ENCODE measurements at regions not wholly inside any gene's neighbourhood (a gene's known extent, or its start where the extent isn't known, plus 50 kb on each side); places are given as distances from the start of the nearest gene placed in this dataset.
A peak's percentile ranks its signal among the peaks of the same experiment; 100 is the strongest.

DNA sequence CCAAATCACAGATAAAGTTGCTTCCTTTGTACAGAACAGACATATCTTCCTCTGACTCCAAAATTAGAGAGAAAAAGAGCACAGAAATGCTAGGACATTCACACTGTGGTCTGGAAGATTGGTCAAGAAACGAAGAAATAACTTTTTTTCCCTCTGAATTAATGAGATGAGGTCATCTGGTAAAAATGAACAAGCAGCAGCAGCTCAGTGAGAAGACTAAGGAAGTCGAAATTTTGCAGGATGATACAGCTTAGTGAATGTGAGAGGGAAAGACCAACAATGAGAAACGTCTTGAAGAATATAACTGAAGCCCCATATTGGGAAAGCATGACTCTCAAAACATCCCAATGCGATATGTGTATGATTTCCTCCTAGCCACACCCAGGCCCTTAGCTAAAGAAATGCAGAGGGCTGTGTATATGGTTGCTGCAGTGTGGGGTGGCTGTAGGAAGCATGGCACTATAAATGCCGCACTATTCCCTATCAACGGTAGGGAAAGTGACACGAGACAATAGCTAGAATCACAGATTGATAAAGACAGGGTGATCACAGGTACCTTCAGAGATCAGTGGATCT is 208.6 kb downstream of the VEGFC start:
- no peak for DNase-seq

DNA sequence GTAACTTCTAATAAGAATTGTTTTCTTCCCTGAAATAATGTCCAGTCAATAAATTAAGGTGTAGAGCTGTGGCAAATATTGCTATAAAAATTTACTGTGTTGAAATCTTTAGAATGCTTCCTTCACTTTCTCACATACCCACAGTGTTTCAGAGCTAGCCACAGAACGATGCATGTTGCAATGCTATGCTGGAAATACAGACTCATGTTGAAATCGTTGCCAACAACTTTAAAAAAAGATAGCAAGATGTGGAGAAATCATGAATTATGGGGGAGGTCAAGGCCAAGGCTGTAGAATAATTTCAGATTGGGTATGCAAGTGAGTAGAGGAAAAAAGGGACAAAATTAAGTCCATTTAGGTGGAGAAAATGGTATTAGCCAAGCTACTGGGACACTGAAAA is 204.8 kb downstream of the VEGFC start:
- DNase-seq = no peak

DNA sequence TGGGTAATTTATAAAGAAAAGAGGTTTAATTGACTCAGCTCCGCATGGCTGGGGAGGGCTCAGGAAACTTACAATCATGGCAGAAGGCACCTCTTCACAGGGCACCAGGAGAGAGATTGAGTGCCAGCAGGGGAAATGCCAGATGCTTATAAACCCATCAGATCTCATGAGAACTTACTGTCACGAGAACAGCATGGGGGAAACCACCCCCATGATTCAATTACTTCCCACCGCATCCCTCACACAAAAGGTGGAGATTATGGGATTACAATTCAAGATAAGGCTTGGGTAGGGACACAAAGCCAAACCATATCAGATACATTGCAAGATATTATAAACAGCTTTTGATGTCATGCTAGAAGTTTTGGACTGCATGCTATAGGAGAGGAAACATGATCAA is 204.3 kb downstream of the VEGFC start:
- no peak for DNase-seq

DNA sequence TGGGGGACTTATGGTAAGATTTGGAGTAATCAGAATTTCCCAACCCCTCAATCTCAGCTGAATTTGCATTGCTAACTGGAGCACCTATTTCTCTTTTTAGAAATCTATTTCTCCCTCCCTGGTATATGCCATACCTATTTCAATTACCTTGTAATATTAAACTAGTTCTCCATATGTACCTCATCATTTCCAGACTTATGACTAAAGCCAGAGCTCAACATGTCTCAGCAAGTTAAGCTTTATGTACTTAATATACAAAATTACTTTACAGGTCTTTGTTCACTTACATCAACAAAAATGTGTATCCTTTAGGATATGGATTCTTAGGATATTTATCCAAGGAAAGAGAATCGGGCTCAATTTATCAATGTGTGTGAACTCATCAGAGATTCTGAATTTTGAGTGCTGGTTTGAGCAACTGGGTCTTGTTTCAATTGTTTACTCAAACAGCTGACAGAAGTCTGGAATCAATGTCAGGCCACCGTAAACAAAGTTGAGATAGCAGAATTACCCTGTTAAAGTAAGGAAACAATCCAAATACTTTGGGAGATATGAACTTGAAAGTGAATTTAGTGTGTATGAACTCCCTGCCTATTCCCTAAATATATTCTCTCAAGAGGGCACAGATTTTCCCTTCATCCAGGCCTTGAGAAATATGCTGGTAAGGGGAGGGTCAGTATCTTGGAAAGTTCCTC is 199.6 kb downstream of the VEGFC start:
- DNase-seq = no peak

DNA sequence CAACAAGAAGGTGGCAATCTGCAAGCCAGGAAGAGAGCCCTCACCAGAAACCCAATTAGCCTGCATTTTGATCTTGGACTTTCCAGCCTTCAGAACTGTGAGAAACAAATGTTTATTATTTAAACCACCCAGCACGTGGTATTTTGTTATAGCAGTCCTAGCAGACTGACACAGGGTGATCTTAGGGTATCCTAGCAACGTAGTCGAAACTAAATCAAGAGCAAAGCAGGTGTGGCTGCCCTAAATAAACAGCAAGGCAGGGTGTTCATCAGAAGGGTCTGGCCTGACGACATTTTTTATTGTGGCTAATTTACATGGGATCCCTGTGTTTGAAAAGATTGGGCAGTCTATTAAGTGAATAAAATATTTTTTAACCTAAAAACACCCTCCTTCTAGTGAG is 198.8 kb downstream of the VEGFC start:
- DNase-seq = no peak

DNA sequence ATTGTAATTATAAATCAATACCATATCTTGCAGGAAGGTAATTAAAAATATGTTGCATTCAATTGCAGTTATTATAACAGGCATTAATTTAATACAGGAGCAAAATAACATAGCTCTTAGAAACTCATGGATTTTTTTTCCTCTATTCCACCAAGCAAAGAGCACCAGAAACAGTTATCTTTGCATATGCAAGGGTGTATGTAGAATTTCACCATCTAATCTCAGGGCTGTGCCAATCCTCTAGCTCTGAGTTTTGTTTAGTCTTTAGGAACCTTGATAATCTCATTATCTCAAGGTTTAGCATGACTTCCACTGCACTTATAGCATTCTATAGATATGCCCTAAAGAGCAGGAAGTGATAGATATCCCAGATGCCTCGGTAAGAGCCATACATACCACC is 197.5 kb downstream of the VEGFC start:
- no peak for DNase-seq

DNA sequence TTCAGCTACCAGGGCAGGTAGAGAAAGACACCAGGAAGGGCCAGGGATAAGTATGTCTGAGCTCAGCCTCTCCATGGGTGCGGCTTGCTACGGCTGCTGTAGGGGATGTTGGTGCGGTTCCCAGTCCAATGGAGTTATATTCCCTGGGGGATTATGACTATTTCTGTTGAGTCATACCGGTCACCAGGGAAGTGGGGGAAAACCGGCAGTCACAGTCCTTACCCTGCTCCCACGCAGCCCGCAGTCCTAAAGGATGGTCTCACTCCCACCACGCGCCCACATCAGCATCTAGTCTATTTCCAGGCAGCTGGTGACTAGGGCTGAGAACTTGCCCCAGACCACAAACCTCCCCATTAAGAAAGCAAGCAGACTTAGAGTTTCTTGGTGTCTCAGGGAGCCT is 191.6 kb downstream of the VEGFC start:
- DNase-seq = no peak

DNA sequence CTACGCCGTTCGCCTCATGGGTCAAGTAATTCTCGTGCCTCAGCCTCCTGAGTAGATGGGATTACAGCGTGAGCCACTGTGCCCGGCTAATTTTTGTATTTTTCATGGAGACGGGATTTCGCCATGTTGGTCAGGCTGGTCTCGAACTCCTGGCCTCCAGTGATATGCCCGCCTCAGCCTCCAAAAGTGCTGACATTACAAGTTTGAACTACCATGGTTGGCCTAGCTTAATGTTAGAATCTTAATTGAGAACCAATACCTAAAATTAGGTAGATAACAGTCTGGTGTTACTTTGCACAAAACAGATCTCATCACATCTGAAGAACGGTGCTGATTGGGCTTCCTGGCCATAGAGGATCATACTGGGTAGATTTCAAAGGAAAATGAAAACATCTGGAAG is 184.9 kb downstream of the VEGFC start:
- no peak for DNase-seq

DNA sequence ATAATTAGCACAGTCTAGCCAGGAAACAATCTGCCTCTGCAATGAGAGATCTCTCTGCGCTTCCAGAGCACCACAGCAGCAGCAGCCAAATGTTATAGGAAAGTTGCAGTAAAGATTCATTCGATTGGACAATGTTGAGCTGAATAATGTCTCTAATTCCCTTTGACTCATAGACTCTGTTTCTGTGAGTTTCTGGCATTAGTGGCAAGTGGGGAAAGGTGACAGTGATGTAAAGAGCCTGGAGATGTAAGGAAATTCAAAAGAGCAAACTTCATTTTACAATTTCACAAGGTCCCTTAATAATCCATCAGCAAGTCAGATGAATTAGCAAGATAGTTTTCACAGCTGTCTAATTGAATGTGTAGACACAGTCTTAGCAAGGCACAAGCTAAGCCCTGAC is 184.4 kb downstream of the VEGFC start:
- no peak for DNase-seq

DNA sequence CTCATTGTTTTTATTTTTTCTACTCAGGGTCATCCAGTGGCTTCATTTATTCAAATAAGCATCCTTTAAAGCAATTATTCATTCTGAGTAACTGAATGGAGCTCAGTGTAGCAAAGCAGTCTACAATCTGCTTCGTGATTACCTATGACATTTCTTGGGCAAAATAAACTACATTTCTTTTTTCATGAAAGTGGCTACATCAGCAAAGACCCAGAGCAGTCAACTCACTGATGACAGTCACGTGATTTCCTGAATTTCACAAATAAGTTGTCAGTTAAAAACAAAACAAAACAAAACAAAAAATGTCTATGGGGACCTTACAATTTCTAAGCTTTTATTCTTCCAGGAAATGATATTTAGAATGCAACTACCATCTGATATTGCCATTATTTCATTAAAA is 182.1 kb downstream of the VEGFC start:
- no peak for DNase-seq

DNA sequence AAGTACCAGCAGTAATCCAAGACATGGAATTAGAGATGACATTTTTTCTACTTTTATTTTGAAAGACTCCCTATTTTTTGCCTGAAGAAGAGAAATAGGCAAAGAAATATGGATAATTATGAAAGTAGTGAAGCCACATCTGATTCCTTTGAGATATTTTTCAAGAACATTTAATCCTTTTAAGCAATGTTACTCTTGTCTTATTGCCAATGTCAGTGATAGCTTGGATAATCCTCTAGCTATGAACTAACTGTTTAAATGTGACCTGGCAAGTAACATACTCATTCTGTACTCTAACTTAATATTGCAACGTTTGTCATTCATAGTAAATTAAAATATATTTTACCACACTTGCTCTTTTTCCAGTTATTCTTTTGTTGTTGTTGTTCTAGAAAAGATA is 181.3 kb downstream of the VEGFC start:
- no peak for DNase-seq

DNA sequence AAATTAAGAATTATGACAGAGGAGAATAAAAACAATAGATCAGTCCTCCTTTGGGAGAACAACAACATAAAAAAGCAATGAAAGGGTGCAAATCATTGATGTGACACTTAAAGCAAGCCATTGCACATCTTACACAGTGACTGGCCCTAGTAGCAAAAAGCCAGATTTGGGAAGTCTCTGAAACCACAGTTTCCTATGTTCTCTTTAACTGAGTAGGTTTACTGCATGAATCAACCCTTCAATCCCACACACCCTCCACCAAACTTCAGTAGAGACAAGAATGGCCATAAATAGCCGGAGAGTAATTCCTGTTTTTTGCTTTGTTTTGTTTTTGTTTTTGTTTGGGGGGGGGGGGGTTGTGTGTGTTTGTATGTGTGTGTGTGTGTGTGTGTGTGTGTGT is 180.8 kb downstream of the VEGFC start:
- no peak for DNase-seq

DNA sequence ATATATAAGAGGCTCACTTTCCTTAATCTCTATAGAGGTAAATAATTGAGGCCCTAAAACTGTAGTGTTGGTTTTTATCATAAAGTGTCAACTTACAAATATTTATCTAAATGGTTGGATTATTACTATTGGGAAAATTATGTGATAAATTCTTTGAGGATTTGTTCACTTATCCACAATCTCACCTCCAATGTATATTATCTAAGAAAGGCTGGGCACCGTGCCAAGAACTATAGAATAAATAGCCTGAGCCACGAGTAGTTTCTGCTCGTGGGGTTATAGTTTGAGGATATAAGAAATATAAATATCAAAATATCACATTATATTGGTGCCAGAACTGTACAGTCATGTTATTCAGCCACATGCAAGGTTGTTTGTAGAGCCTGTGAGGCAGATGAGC is 177.9 kb downstream of the VEGFC start:
- DNase-seq = no peak

DNA sequence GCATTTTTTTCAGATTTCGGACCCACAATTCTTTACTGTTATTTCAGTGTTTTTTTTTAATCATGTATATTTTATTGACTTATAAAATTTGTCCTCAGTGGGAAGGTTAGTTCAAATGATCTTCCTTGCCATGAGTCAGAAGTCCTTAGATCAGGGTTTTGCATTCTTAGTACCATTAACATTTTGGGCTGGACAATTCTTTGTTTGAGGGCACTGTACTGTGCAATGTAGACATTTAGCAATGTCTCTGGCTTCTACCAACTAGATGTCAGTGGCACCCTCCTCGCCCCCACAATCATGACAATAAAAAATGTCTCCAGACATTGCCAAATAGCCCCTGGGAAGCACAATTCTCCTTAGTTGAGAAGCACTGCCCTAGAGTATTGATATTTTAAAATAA is 176.6 kb downstream of the VEGFC start:
- DNase-seq = no peak

DNA sequence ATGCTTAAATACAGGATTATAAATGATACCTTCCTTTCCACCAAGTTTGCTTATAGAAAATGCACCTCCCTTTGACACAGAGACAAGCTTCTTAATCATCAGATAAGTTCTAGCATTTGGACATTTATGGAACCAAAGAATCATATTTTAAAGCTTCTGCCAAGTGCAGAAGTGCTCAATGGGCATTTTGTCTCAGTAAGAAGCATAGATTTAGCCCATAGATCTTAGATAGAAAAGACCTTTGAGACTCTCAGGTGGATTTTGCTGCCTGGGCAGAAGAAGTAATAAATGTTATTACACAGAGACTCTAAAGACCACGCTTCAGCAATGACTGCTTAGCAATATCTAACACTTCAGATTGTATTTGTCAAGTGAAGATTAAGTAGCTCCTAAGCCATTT is 174.6 kb downstream of the VEGFC start:
- DNase-seq = no peak

DNA sequence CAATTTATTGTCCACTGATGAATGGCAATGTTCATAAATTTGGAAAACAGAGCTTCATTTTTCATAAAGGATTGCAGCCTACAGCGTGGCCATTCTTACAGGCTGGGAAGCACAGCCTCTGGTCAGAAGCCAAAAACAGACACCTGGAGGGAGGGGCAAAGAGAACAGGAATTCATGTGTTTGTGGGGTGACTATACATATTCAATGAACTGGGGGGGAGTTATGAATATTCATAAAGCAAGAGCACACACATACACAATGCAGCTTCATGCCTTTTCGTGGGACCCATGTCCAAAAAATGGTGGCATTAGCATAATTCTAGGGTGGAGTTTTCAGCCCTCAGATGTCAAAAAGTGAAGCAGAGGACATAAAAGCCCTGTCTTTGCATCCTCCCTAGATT is 173.3 kb downstream of the VEGFC start:
- DNase-seq = no peak

DNA sequence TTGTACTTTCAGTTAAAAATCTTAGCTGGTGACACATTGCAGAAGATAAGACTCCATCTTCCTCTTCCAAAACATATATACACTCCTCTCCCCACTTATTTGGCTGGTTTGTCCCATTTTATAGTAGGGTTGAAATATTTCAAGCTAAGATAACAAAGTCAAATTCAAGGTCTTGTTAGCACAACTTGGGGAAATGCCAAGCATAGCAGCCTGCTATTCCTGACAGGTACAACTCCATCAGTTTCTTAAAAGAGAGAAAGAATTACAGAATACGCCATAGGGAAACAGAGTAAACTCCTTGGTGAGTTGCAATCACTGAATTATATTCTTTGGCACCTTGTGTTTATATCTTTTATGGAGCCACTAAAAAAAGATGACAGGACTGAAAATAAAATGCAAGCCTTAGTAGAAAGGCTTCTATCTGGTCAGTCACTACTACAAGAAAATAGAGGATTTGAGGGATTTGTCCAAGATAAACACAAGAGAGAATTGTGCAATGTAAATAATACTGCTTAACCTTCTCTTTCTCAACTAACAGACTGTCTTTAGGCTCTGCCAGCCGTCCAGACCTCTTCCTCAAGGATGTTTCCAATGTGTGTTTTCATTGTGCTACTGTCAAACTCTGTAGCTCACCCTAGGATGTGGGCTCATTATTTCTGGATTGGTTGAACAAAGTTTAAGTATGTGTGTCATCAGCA is 170.3 kb downstream of the VEGFC start:
- DNase-seq = no peak

DNA sequence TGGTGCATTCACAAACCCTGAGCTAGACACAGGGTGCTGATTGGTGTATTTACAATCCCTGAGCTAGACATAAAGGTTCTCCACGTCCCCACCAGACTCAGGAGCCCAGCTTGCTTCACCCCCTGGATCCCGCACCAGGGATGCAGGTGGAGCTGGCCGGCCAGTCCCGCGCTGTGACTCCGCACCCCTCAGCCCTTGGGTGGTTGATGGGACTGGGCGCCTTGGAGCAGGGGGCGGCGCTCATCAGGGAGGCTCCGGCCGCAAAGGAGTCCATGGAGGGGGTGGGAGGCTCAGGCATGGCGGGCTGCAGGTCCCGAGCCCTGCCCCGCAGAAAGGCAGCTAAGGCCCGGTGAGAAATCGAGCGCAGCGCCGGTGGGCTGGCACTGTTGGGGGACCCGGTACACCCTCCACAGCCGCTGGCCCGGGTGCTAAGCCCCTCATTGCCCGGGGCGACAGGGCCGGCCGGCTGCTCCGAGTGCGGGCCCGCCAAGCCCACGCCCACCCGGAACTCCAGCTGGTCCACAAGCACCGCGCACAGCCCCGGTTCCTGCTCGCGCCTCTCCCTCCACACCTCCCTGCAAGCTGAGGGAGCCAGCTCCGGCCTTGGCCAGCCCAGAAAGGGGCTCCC is 167.6 kb downstream of the VEGFC start:
- DNase-seq = peak; percentile 1

DNA sequence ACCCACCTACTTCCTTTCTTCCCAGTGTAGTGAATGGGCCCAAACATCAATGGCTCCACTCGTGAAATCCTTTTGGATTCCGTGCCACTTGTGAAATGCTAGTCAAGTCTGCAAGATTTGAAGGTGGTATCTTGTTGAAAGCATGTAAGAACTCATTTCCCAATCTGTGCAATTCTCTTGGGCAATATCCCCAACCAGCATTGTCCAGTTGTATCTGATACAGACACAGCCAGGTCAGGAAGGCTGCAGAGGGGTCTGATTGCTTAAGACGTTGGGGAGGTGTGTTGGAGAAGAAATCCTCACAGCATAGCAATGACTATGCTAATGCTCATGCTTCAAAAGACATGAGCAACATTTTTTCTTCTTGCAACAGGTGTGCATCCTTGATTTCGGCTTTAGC is 164.8 kb downstream of the VEGFC start:
- DNase-seq = no peak

DNA sequence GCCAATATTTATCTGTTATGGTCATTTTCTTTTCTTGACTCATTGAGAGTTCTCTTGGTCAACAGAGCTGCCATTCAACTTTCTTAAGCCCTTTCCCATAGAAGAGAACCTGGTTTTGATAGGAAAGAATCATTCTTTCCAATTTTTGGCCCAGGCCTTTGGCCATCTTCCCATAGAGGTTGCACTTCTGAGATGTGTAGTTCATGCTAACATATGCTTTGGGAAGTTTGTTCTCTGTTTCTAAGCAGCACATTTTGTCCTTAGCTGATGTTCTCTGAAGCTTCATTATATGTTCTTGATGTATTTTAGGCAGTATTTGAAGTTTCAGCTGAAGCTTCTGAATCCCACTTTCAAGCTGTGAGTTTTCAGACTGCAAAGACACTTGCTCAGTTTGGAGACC is 161.1 kb downstream of the VEGFC start:
- no peak for DNase-seq

Measured in stimulated activated CD4-positive, alpha-beta T cell treated with anti-CD3 and anti-CD28 coated beads, Interleukin-1b, Interleukin-23, amount 100 ng/mL, for 48 hours (primary cell).